CD14-positive monocyte (primary cell): ENCODE measurements at regions not wholly inside any gene's neighbourhood (a gene's known extent, or its start where the extent isn't known, plus 50 kb on each side); places are given as distances from the start of the nearest gene placed in this dataset.

Source experiments
- DNase-seq, 3 donors: peaks; one replicate each; pipeline ENCODE4 v3.0.0-alpha.2; 2011 to 2022
- H2AFZ ChIP-seq: 2 replicates; pipeline ENCODE4 v1.6.0; 2012; ENCODE audit warnings: mild to moderate bottlenecking, low read depth, low read length, inconsistent platforms; ENCODE audit not compliant: insufficient read depth, poor library complexity, severe bottlenecking
- H3K27ac ChIP-seq, 2 donors: 1 replicate in 1 of 2; 2 replicates in 1 of 2; pipeline ENCODE4 v1.5.1; 2012 to 2013; ENCODE audit warnings: low read length in 2 of 2, control low read depth in 1 of 2, inconsistent platforms in 1 of 2, low read depth in 1 of 2, mild to moderate bottlenecking in 1 of 2
- H3K27me3 ChIP-seq, 2 donors: one replicate each; pipeline versions ENCODE4 v1.6.0 to v1.6.1; 2011 to 2013; ENCODE audit warnings: low read length in 2 of 2; ENCODE audit not compliant: control insufficient read depth in 2 of 2, insufficient read depth in 2 of 2
- H3K36me3 ChIP-seq, 2 donors: replicated peaks in 1 of 2; 1 replicate in 1 of 2; 2 replicates in 1 of 2; pipeline versions ENCODE4 v1.5.1 to v1.6.1; 2012 to 2013; ENCODE audit warnings: low read length in 2 of 2, control low read depth in 1 of 2, inconsistent platforms in 1 of 2, mild to moderate bottlenecking in 1 of 2; ENCODE audit not compliant: insufficient read depth in 2 of 2, control insufficient read depth in 1 of 2
- H3K4me1 ChIP-seq, 2 donors: 1 replicate in 1 of 2; 2 replicates in 1 of 2; pipeline versions ENCODE4 v1.5.1 to v1.6.1; 2012 to 2013; ENCODE audit warnings: low read length in 2 of 2, control low read depth in 1 of 2, inconsistent platforms in 1 of 2, mild to moderate bottlenecking in 1 of 2, moderate library complexity in 1 of 2; ENCODE audit not compliant: insufficient read depth in 2 of 2, control insufficient read depth in 1 of 2
- H3K4me2 ChIP-seq: replicated peaks from 2 replicates; pipeline ENCODE3; 2012; ENCODE audit warnings: low read length, moderate library complexity, mild to moderate bottlenecking; ENCODE audit not compliant: poor library complexity, severe bottlenecking; ENCODE audit errors: extremely low read depth
- H3K4me3 ChIP-seq, 3 experiments: fragments of 200-600 bp in 1 of 3; sonication (generic) in 1 of 3; replicated peaks in 1 of 3; 1 replicate in 2 of 3; 2 replicates in 1 of 3; pipeline ENCODE4 v1.5.1; 2011 to 2013; ENCODE audit warnings: low read length in 3 of 3, mild to moderate bottlenecking in 3 of 3, control low read depth in 2 of 3, low read depth in 2 of 3, inconsistent platforms in 1 of 3, moderate library complexity in 1 of 3
- H3K79me2 ChIP-seq: 2 replicates; pipeline ENCODE4 v1.6.0; 2012; ENCODE audit warnings: mild to moderate bottlenecking, control low read depth, inconsistent platforms, low read length, moderate library complexity; ENCODE audit not compliant: insufficient read depth
- H3K9ac ChIP-seq: 2 replicates; pipeline ENCODE4 v1.6.0; 2017; ENCODE audit warnings: low read length, mild to moderate bottlenecking; ENCODE audit not compliant: insufficient read depth, poor library complexity, severe bottlenecking
- H3K9me3 ChIP-seq, 2 donors: replicated peaks in 1 of 2; 1 replicate in 1 of 2; 2 replicates in 1 of 2; pipeline versions ENCODE4 v1.5.1 to v1.6.1; 2012 to 2013; ENCODE audit warnings: low read length in 2 of 2, control low read depth in 1 of 2; ENCODE audit not compliant: control insufficient read depth in 1 of 2, insufficient read depth in 1 of 2
- H4K20me1 ChIP-seq: 2 replicates; pipeline ENCODE4 v1.6.0; 2012; ENCODE audit warnings: mild to moderate bottlenecking, low read length, control low read depth, moderate library complexity; ENCODE audit not compliant: insufficient read depth
- H3K27ac Mint-ChIP-seq, 7 donors: one replicate each; pipeline ENCODE4 v1.8.0; 2020; ENCODE audit warnings: mild to moderate bottlenecking in 7 of 7, mixed read lengths in 7 of 7, moderate library complexity in 6 of 7, inconsistent platforms in 2 of 7
- H3K27me3 Mint-ChIP-seq, 3 donors: one replicate each; pipeline ENCODE4 v1.8.0; 2021 to 2022; ENCODE audit warnings: low read depth in 3 of 3, mild to moderate bottlenecking in 3 of 3, mixed read lengths in 3 of 3, moderate library complexity in 3 of 3, inconsistent platforms in 1 of 3
- H3K36me3 Mint-ChIP-seq, 2 donors: one replicate each; pipeline ENCODE4 v1.8.0; 2020; ENCODE audit warnings: mixed read lengths in 2 of 2, inconsistent platforms in 1 of 2, mild to moderate bottlenecking in 1 of 2
- H3K4me1 Mint-ChIP-seq: one replicate; pipeline ENCODE4 v1.8.0; 2020; ENCODE audit warnings: mild to moderate bottlenecking, mixed read lengths
- H3K4me3 Mint-ChIP-seq, 2 donors: one replicate each; pipeline ENCODE4 v1.8.0; 2020; ENCODE audit warnings: mild to moderate bottlenecking in 2 of 2, mixed read lengths in 2 of 2, moderate library complexity in 1 of 2
- H3K9me3 Mint-ChIP-seq, 7 donors: one replicate each; pipeline ENCODE4 v1.8.0; 2020 to 2022; ENCODE audit warnings: mixed read lengths in 7 of 7, mild to moderate bottlenecking in 6 of 7, moderate library complexity in 6 of 7, inconsistent platforms in 2 of 7
- WGBS: methylation state at CpG from one replicate; pipeline ENCODE4 v1.1.5; 2013; ENCODE audit warnings: missing lambda C conversion rate; ENCODE audit not compliant: insufficient coverage; 5-methylcytosine and 5-hydroxymethylcytosine counted together
- intact Hi-C, 2 donors: fragments of 100-400 bp; cut with micrococcal nuclease; formaldehyde crosslinking; loops; one replicate each; pipeline versions ENCODE4 v1.15.0 to v1.15.1; 2023
- TF ChIP-seq, protein P1 (sequence below): fragments of 200-600 bp; IDR thresholded peaks from one replicate; pipeline ENCODE4 v1.8.0; 2022; ENCODE audit warnings: antibody characterized with exemption, mild to moderate bottlenecking

DNA sequence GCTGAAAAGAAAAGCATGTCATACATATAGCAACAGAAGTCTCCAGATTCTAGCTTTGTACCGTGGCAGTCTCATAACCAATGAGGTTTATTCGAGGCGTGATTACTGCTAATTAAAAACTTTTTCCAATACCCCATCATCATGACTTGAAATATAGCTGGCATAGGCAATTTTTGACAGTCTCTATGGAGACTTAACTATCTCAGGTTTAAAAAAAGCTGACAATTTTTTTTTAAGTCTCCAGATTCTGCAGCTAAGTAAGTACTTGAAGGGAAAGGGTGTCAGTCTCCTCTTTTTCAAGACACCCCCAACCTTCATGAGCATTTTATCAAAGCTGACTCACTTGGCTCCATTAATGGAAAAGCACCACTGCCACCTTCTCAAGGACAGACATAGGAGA, 126.3 kb upstream of the RXFP1 start:
- Mint-ChIP-seq H3K27me3 (no peaks in the 10 kb centered on the region), H3K4me3 (no peak overlapping the region), H3K9me3 (peaks cover 0 to 2% (median 0%) of the 10 kb centered on the region in 7 donors), H3K36me3 (no peaks in the 10 kb centered on the region), H3K27ac (no peak overlapping the region), H3K4me1 (no peaks in the 10 kb centered on the region)
- Histone ChIP-seq H3K4me2 (no peak overlapping the region), H3K27me3 (no peaks in the 10 kb centered on the region), H2AFZ (no peak overlapping the region), H4K20me1 (no peaks in the 10 kb centered on the region), H3K36me3 (no peaks in the 10 kb centered on the region), H3K79me2 (no peaks in the 10 kb centered on the region), H3K9me3 (no peaks in the 10 kb centered on the region), H3K4me1 (no peaks in the 10 kb centered on the region), H3K9ac (no peak overlapping the region), H3K4me3 (no peak overlapping the region), H3K27ac (no peak overlapping the region)
- 93% methylated on average over 3 of the region's 3 CpGs for WGBS
- DNase-seq: no peak
- intact Hi-C loops: no loop called here
- TF ChIP-seq, protein P1, sequence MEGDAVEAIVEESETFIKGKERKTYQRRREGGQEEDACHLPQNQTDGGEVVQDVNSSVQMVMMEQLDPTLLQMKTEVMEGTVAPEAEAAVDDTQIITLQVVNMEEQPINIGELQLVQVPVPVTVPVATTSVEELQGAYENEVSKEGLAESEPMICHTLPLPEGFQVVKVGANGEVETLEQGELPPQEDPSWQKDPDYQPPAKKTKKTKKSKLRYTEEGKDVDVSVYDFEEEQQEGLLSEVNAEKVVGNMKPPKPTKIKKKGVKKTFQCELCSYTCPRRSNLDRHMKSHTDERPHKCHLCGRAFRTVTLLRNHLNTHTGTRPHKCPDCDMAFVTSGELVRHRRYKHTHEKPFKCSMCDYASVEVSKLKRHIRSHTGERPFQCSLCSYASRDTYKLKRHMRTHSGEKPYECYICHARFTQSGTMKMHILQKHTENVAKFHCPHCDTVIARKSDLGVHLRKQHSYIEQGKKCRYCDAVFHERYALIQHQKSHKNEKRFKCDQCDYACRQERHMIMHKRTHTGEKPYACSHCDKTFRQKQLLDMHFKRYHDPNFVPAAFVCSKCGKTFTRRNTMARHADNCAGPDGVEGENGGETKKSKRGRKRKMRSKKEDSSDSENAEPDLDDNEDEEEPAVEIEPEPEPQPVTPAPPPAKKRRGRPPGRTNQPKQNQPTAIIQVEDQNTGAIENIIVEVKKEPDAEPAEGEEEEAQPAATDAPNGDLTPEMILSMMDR: no peak

DNA sequence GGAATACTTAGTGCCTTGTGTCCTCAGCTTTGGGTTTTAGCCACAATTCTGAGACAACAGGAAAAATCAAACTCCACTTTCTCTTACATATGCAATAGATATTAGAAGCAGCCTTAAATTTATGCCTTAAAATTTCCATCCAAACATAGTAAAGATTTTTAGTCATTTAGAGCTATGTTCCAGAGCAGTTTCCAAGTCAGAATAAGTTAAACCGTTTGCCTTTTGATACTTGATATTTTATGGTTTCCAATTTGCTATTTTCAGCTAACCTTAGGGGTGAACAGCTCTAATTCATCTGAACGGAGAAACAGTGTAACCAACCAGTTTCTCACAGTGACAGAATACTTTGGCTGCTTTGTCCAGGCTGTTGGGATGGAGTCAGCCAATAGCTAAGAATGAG, 125.8 kb upstream of the RXFP1 start:
- no peak overlapping the region for H3K4me2 ChIP-seq
- no peaks in the 10 kb centered on the region for H3K4me1 Mint-ChIP-seq
- H3K9ac ChIP-seq: no peak overlapping the region
- no peak overlapping the region for H3K27ac Mint-ChIP-seq
- TF ChIP-seq, protein P1: no peak
- DNase-seq: no peak
- peaks cover 0 to 1% (median 0%) of the 10 kb centered on the region in 7 donors for H3K9me3 Mint-ChIP-seq
- H3K36me3 ChIP-seq: no peaks in the 10 kb centered on the region
- H3K4me1 ChIP-seq: no peaks in the 10 kb centered on the region
- H3K27me3 Mint-ChIP-seq: no peaks in the 10 kb centered on the region
- no peak overlapping the region for H3K4me3 ChIP-seq
- H3K4me3 Mint-ChIP-seq: no peak overlapping the region
- intact Hi-C loops: no loop called here
- H2AFZ ChIP-seq: no peak overlapping the region
- no peaks in the 10 kb centered on the region for H4K20me1 ChIP-seq
- no peaks in the 10 kb centered on the region for H3K27me3 ChIP-seq
- 100% methylated on average over 1 of the region's 2 CpGs for WGBS
- H3K27ac ChIP-seq: no peak overlapping the region
- H3K79me2 ChIP-seq: no peaks in the 10 kb centered on the region
- no peaks in the 10 kb centered on the region for H3K36me3 Mint-ChIP-seq
- H3K9me3 ChIP-seq: no peaks in the 10 kb centered on the region
